K562 (cell line): ENCODE measurements at regions not wholly inside any gene's neighbourhood (a gene's known extent, or its start where the extent isn't known, plus 50 kb on each side); places are given as distances from the start of the nearest gene placed in this dataset.

Experiments used
- ARHGAP35 ChIP-seq: fragments of 450-650 bp; IDR thresholded peaks from 2 replicates; pipeline ENCODE4 v1.6.1; 2018; ENCODE audit not compliant: partially characterized antibody
- BRD4 ChIP-seq: fragments of 200-600 bp; sonication (generic); IDR thresholded peaks from 2 replicates; pipeline ENCODE4 v1.6.1; 2017; ENCODE audit warnings: inconsistent platforms
- BRD9 ChIP-seq: fragments of 450-650 bp; IDR thresholded peaks from 2 replicates; pipeline ENCODE4 v1.6.1; 2018; ENCODE audit warnings: low read depth; ENCODE audit not compliant: partially characterized antibody
- CAMTA2 ChIP-seq: fragments of 250-450 bp; sonication (Bioruptor Pico); conservative IDR thresholded peaks from 2 replicates; pipeline ENCODE4 v1.5.1; 2022
- CREM ChIP-seq: IDR thresholded peaks from 2 replicates; pipeline ENCODE4 v1.6.1; 2014; ENCODE audit warnings: antibody characterized with exemption, low read depth
- ELF2 ChIP-seq: fragments of 250-450 bp; sonication (Bioruptor Pico); IDR thresholded peaks from 2 replicates; pipeline ENCODE4 v1.5.0; 2021; ENCODE audit warnings: mild to moderate bottlenecking
- EP400 ChIP-seq: fragments of 450-650 bp; IDR thresholded peaks from 2 replicates; pipeline ENCODE4 v1.6.1; 2017; ENCODE audit warnings: antibody characterized with exemption, mild to moderate bottlenecking, moderate library complexity
- FOS ChIP-seq: IDR thresholded peaks from 3 replicates; pipeline ENCODE4 v1.6.1; 2011; ENCODE audit not compliant: insufficient read length; ENCODE audit errors: extremely low read depth
- FOXP4 ChIP-seq: sonication (generic); formaldehyde crosslinking; IDR thresholded peaks from 2 replicates; pipeline ENCODE4 v1.8.0; 2022; ENCODE audit warnings: mild to moderate bottlenecking, missing genetic modification reagents, borderline replicate concordance
- ILK ChIP-seq: fragments of 450-650 bp; IDR thresholded peaks from 2 replicates; pipeline ENCODE4 v1.6.1; 2016; ENCODE audit warnings: missing genetic modification characterization, low read depth, mild to moderate bottlenecking, missing compliant biosample characterization, moderate library complexity, borderline replicate concordance
- POLR2A ChIP-seq: fragments of 450-650 bp; conservative IDR thresholded peaks from 2 replicates; pipeline ENCODE4 v1.6.1; 2016
- POU5F1 ChIP-seq: fragments of 150-350 bp; IDR thresholded peaks from 2 replicates; pipeline ENCODE4 v1.6.1; 2014; ENCODE audit warnings: borderline replicate concordance, low read length, low read depth, mild to moderate bottlenecking; ENCODE audit not compliant: partially characterized antibody
- RBM25 ChIP-seq: fragments of 200-400 bp; formaldehyde crosslinking; IDR thresholded peaks from 2 replicates; pipeline ENCODE4 v1.6.1; 2018; ENCODE audit warnings: low read length, low read depth, moderate library complexity; ENCODE audit not compliant: severe bottlenecking
- RREB1 ChIP-seq: fragments of 250-450 bp; sonication (Bioruptor Pico); IDR thresholded peaks from 2 replicates; pipeline ENCODE4 v1.4.0; 2020
- SNAPC5 ChIP-seq: fragments of 250-450 bp; sonication (Bioruptor Pico); IDR thresholded peaks from 2 replicates; pipeline ENCODE4 v1.8.0; 2021; ENCODE audit warnings: moderate library complexity, mild to moderate bottlenecking, inconsistent platforms
- TAF7 ChIP-seq: fragments of 450-650 bp; IDR thresholded peaks from 2 replicates; pipeline ENCODE4 v1.6.1; 2016; ENCODE audit warnings: missing genetic modification characterization, missing compliant biosample characterization
- TARDBP ChIP-seq: fragments of 450-650 bp; IDR thresholded peaks from 2 replicates; pipeline ENCODE4 v1.6.1; 2016
- ZBTB49 ChIP-seq: sonication (generic); formaldehyde crosslinking; IDR thresholded peaks from 2 replicates; pipeline ENCODE4 v1.8.0; 2022; ENCODE audit warnings: missing genetic modification reagents, mild to moderate bottlenecking, borderline replicate concordance
- ZNF184 ChIP-seq: sonication (generic); formaldehyde crosslinking; IDR thresholded peaks from 2 replicates; pipeline ENCODE4 v1.5.0; 2020; ENCODE audit warnings: missing genetic modification reagents
- ZNF253 ChIP-seq: fragments of 250-450 bp; sonication (Bioruptor Pico); conservative IDR thresholded peaks from 2 replicates; pipeline ENCODE4 v1.6.1; 2021; ENCODE audit warnings: mild to moderate bottlenecking
- ZNF695 ChIP-seq: fragments of 450-650 bp; formaldehyde crosslinking; IDR thresholded peaks from 2 replicates; pipeline ENCODE4 v1.4.0; 2020; ENCODE audit warnings: mild to moderate bottlenecking, moderate library complexity
- ZZZ3 ChIP-seq: fragments of 450-650 bp; IDR thresholded peaks from 2 replicates; pipeline ENCODE4 v1.6.1; 2016; ENCODE audit warnings: antibody characterized with exemption, mild to moderate bottlenecking, moderate library complexity

GRCh38 chr3:20890111-20890519, 704.1 kb upstream of the SGO1 start (continued):
- TF ChIP-seq BRD4 (0 out of 2 replicates have a peak, but pooled peaks have one; percentile 61), TAF7 (tag) (no peak), ZNF184 (CRISPR knock-in tag) (no peak), CAMTA2 (CRISPR knock-in tag) (no peak), FOXP4 (CRISPR knock-in tag) (no peak), RBM25 (no peak), ELF2 (CRISPR knock-in tag) (no peak), ZZZ3 (no peak), EP400 (no peak), RREB1 (CRISPR knock-in tag) (no peak), ZBTB49 (CRISPR knock-in tag) (no peak), CREM (peak; percentile 93), ZNF253 (CRISPR knock-in tag) (no peak), TARDBP (no peak), ARHGAP35 (no peak), FOS (no peak), POLR2A (peak; percentile 64; the same call in 1 of the 2 replicates), POU5F1 (no peak), ILK (no peak), ZNF695 (CRISPR knock-in tag) (no peak), SNAPC5 (CRISPR knock-in tag) (no peak), BRD9 (peak; percentile 77)
